ENCODE measurements at regions not wholly inside any gene's neighbourhood (a gene's known extent, or its start where the extent isn't known, plus 50 kb on each side); places are given as distances from the start of the nearest gene placed in this dataset.
"Not testable (repeated sequence)": the region's sequence is repeated elsewhere in the genome, so short reads cannot be mapped to it uniquely, and the experiment has no call there.

DNA sequence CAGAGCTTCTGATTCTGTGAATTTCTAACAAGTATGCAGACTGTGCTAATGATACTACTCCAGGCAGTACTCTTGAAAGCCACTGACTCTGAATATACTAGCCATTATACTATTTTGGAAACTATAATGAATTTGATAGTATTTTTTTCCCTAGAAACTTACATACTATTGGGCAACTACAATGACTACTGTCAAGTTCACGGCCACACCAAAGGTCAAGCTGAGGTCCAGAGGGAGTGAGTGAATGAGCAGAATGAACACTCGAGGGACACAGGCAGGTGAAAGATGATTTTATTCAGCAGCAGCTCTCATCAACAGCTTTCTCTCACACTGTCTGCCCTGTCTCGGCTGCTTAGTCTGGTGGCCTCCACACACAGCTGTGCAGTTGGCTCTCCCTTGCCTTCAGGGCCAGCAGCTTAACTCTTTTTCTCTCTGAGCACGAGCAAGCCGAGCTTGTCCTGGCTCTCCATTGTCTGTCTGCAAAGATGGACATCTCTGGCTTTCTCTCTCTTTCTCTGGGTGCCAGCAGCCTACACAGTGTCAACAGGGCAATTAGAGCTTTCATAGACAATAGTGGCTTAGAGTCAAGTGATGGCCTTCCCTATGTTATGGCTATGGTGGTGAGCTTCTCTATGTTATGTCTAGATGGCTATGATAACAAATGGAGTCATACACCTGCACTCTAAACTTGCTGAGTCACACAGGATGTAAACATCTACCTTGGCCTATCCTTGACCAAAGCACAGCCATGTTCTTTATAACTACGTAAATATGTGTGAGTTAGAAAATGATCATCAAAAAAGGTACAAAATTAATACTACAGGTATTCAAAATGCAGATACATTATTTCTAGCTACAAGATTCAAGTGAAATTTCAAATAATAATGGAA lies 362.4 kb downstream of the CGGBP1 start:
- no peak overlapping the region for H3K27ac ChIP-seq
- DNase-seq, result no peak
- no peaks in the 10 kb centered on the region for H3K4me1 ChIP-seq
- no peaks in the 10 kb centered on the region for H3K36me3 ChIP-seq (ENCODE audit: low read depth, missing control alignments)
- no peak for TF ChIP-seq POLR2A (IDR thresholded peaks at IDR 0.05)
- TF ChIP-seq, protein P1, sequence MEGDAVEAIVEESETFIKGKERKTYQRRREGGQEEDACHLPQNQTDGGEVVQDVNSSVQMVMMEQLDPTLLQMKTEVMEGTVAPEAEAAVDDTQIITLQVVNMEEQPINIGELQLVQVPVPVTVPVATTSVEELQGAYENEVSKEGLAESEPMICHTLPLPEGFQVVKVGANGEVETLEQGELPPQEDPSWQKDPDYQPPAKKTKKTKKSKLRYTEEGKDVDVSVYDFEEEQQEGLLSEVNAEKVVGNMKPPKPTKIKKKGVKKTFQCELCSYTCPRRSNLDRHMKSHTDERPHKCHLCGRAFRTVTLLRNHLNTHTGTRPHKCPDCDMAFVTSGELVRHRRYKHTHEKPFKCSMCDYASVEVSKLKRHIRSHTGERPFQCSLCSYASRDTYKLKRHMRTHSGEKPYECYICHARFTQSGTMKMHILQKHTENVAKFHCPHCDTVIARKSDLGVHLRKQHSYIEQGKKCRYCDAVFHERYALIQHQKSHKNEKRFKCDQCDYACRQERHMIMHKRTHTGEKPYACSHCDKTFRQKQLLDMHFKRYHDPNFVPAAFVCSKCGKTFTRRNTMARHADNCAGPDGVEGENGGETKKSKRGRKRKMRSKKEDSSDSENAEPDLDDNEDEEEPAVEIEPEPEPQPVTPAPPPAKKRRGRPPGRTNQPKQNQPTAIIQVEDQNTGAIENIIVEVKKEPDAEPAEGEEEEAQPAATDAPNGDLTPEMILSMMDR (IDR thresholded peaks at IDR 0.05), result no peak
- no peaks in the 10 kb centered on the region for H3K27me3 ChIP-seq
- intact Hi-C loops (cut with DNase I; ENCODE audit: low total_unique reads), result no loop called here
- 73 to 86% methylated on average over 6 of the region's 6 CpGs for WGBS, 2 donors
- H3K4me3 ChIP-seq, result no peak overlapping the region
- H3K9me3 ChIP-seq, result no peaks in the 10 kb centered on the region

DNA sequence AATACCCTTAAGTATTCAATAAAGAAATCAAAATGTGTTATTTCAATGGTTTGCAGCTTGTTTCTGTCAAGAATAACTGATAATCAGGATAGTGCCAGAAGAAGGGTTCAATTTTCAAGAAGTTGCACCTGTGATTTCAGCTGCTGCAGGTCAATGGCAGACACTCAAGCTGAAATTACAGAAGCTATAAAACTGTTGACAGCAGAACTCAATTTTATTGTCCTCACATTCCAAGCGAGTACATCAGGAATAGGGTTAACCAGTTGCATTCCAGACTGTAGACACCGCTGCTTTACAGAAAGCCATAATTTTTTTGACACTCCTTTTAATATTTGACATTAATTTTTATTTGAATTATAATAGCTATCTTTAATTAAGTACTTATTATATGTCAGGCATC lies 364.1 kb downstream of the CGGBP1 start:
- Histone ChIP-seq H3K36me3 (ENCODE audit: low read depth, missing control alignments) (no peaks in the 10 kb centered on the region), H3K27ac (no peak overlapping the region), H3K9me3 (no peaks in the 10 kb centered on the region), H3K4me1 (no peaks in the 10 kb centered on the region), H3K4me3 (no peak overlapping the region), H3K27me3 (no peaks in the 10 kb centered on the region)
- TF ChIP-seq, protein P1 (IDR thresholded peaks at IDR 0.05), result no peak
- TF ChIP-seq POLR2A (IDR thresholded peaks at IDR 0.05), result no peak
- intact Hi-C loops (cut with DNase I; ENCODE audit: low total_unique reads), result no loop called here
- DNase-seq, result no peak
- WGBS, 2 donors, result 29 to 48% methylated on average over 2 of the region's 2 CpGs

DNA sequence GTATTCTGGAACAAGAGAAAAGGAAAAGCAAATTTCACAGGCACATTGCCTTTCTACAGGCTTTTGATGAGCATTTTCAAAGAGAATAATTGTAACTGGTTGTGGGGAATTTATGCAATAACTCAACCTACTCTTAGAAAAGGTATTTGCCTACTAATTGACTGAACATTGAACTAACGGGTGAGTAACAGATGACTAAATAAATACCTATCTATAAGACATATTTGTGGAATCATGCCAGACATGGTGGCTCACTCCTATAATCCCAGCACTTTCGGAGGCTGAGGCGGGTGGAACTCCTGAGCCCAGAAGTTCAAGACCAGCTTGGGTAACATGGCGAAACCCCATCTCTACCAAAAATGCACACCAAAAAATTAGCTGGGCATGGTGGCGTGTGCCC lies 367.7 kb downstream of the CGGBP1 start:
- Histone ChIP-seq H3K27me3 (no peaks in the 10 kb centered on the region), H3K4me1 (no peaks in the 10 kb centered on the region), H3K36me3 (ENCODE audit: low read depth, missing control alignments) (no peaks in the 10 kb centered on the region), H3K4me3 (no peak overlapping the region), H3K27ac (no peak overlapping the region), H3K9me3 (no peaks in the 10 kb centered on the region)
- DNase-seq, result no peak
- WGBS, 2 donors, result 88 to 92% methylated on average over 5 of the region's 5 CpGs
- intact Hi-C loops (cut with DNase I; ENCODE audit: low total_unique reads), result no loop called here
- no peak for TF ChIP-seq POLR2A (IDR thresholded peaks at IDR 0.05)
- TF ChIP-seq, protein P1 (IDR thresholded peaks at IDR 0.05), result no peak

DNA sequence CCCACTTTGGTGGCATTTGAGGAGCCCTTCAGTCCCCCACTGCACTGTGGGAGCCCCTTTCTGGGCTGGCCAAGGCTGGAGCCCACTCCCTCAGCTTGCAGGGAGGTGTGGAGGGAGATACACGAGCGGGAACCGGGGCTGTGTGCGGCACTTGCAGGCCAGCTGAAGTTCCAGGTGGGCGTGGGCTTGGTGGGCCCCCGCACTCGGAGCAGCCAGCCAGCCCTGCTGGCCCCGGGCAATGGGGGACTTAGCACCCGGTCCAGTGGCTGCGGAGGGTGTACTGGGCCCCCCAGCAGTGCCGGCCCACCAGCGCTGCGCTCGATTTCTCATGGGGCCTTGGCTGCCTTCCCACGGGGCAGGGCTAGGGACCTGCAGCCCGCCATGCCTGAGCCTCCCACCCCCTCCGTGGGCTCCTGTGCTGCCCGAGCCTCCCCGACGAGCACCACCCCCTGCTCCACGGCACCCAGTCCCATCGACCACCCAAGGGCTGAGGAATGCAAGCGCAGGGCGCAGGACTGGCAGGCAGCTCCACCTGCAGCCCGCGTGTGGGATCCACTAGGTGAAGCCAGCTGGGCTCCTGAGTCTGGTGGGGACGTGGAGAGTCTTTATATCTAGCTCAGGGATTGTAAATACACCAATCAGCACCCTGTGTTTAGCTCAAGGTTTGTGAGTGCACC lies 379.7 kb downstream of the CGGBP1 start:
- WGBS, 2 donors, result 57 to 81% methylated on average over 3 to 24 of the region's 27 CpGs
- H3K4me3 ChIP-seq, result peak overlapping the region in 1 of 2 donors; percentile 39
- intact Hi-C loops (cut with DNase I; ENCODE audit: low total_unique reads); H3K27ac ChIP-seq; H3K27me3 ChIP-seq; H3K9me3 ChIP-seq; H3K4me1 ChIP-seq; H3K36me3 ChIP-seq (ENCODE audit: low read depth, missing control alignments): not testable (repeated sequence)
- peak; percentile 13 for DNase-seq

DNA sequence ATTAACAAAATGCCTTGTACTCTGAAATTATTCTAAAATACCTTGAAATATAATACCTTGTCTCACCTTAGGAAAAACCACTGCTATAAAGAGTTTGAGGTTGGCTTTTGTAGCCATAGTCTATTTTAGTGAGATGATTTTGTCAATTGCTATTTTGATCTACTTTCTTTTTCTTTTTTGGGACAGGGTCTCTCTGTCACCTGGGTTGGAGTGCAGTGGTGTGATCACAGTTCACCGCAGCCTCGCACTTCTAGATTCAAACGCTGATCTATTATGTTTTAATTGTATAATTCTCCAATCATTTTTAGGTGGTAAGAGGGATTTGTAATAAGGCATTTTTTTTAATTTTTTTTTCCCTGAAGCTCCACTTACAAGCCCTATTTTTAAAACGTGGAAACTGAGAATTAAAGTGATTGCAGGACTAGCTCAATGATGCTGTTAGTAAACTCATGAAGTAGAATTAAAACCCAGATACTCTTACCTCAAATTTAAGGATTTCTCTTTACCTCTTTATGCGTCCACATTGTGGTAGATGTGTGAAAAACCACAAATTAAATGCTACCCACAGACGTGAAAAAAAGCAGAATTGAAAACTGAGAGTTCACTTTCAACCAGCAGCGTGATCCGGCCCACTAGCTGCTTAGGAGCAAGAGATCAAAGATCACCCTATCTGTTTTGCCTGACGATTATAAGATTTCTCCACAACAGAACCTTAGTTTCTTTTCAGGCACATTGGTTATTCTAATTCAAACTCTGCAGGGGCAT lies 384.2 kb downstream of the CGGBP1 start:
- Histone ChIP-seq H3K9me3 (no peaks in the 10 kb centered on the region), H3K4me1 (no peaks in the 10 kb centered on the region), H3K27me3 (no peaks in the 10 kb centered on the region), H3K36me3 (ENCODE audit: low read depth, missing control alignments) (no peaks in the 10 kb centered on the region), H3K27ac (no peak overlapping the region), H3K4me3 (no peak overlapping the region)
- intact Hi-C loops (cut with DNase I; ENCODE audit: low total_unique reads), result no loop called here
- no peak for DNase-seq
- WGBS, 2 donors, result 76 to 78% methylated on average over 9 of the region's 9 CpGs
- TF ChIP-seq POLR2A (IDR thresholded peaks at IDR 0.05), result no peak
- TF ChIP-seq, protein P1 (IDR thresholded peaks at IDR 0.05), result no peak
